Stimulated activated CD4-positive, alpha-beta T cell treated with anti-CD3 and anti-CD28 coated beads, Interleukin-4, amount 100 ng/mL, for 48 hours (primary cell): ENCODE measurements at regions not wholly inside any gene's neighbourhood (a gene's known extent, or its start where the extent isn't known, plus 50 kb on each side); places are given as distances from the start of the nearest gene placed in this dataset.
"Not testable (repeated sequence)": the region's sequence is repeated elsewhere in the genome, so short reads cannot be mapped to it uniquely, and the experiment has no call there.

Source experiments
- DNase-seq, 2 donors: peaks; one replicate each; pipeline ENCODE4 v3.0.0-alpha.2; 2020; ENCODE audit warnings: low read depth in 2 of 2

DNA sequence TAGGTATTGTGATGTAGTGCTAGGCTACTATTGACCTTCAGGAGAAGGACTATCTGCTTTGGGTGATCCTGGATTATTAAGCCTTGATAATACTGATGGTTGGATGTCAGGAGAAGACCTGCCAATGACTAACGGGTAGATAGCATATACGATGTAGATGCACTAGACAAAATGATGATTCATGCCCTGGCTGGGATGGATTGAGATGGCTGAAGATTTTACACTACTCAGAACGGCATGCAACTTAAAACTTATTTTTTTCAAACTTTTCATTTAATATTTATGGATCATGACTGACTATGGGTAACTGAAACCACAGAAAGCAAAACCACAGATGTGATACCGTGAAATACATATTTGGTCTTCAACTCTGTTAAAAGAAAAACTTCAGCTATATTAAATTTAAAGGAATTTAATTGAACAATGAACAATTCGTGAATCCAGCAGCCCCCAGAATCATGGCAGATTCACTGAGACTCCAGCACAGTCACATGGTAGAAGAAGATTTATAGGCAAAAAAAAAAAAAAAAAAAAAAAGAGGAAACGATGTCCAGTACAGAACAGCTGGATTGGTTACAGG lies 124.6 kb upstream of the CDK13 start:
- DNase-seq = no peak

DNA sequence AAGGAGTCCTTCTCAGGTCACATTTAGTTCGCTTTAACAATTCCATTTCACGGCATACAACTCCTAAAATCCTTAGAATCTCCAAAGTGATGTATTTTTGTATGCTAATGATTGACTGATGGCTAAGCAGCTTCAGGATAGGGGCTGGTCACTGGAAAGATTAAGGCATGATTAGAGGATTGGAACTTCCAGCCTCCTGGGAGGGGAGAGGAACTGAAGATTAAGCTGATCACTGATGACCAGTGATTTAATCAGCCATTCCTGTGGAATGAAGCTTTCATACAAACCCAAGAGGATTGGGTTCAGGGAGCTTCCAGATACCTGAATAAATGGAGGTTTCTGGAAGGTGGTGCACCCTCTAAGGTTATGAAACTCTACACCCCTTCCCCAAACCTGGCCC lies 123.9 kb upstream of the CDK13 start:
- no peak for DNase-seq

GRCh38 chr7:39827571-39827970 lies 122.5 kb upstream of the CDK13 start:
- DNase-seq = no peak

GRCh38 chr7:39829028-39829427 lies 121.0 kb upstream of the CDK13 start:
- DNase-seq = no peak

DNA sequence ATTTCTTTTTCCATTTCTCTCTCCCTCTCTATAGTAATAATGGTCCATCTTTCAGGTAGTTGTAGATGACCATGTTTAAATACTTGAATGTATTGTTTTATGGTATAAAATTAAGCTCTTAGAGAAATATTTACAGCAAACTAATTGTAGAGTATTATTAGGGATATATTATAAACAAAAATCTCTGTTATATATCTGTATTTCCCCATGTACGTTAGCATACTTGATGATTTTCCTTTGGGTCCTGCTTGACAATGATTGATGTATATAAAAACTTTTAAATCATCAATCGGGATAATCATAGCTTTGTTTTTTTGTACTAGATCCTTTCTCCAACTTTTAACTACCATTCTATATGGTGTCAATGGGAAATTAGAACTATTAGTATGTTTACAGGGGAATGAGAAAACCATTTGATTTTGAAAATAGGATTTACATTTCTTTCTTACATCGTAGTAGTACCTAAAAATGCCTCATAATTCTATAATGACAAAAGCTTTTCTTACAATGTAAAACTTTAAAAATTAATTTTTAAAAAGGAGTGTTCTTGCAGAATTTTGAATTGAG lies 117.5 kb upstream of the CDK13 start:
- DNase-seq = no peak

- peak; percentile 34 to 40 for DNase-seq
Measured at GRCh38 chr7:39833180-39833799, 116.8 kb upstream of the CDK13 start.

DNA sequence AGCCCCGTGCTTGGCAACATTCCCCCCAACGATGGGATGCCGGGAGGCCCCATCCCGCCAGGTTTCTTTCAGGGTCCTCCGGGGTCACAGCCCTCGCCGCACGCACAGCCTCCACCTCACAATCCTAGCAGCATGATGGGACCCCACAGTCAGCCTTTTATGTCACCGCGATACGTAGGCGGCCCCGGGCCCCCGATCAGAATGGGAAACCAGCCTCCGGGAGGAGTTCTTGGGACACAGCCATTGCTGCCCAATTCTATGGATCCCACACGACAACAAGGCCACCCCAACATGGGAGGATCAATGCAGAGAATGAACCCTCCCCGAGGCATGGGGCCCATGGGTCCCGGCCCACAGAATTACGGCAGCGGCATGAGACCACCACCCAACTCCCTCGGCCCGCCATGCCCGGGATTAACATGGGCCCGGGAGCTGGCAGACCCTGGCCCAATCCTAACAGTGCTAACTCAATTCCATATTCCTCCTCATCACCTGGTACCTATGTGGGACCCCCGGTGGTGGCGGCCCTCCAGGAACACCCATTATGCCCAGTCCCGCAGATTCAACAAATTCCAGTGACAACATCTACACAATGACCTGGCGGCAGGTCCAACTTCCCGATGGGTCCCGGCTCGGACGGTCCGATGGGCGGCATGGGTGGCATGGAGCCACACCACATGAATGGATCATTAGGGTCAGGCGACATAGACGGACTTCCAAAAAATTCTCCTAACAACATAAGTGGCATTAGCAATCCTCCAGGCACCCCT lies 116.0 kb upstream of the CDK13 start:
- not testable (repeated sequence) for DNase-seq

DNA sequence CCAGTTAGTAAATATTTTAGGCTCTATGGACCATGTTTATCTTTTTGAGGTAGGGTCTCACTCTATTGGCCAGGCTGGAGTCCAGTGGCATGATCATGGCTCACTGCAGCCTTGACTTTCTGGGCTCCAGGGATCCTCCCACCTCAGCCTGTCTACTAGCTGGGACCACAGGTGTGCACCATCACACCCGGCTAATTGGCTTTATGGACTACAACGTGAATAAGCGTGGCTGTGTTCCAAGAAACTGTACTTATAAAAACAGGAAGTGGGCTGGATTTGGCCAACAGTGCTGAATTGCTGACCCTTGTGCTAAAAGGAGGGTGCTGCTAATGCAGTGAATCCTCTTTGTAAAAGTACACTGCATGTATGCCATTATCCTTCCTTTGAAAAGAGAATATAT lies 111.7 kb upstream of the CDK13 start:
- DNase-seq = no peak

GRCh38 chr7:39845006-39845405 lies 105.0 kb upstream of the CDK13 start:
- no peak for DNase-seq

DNA sequence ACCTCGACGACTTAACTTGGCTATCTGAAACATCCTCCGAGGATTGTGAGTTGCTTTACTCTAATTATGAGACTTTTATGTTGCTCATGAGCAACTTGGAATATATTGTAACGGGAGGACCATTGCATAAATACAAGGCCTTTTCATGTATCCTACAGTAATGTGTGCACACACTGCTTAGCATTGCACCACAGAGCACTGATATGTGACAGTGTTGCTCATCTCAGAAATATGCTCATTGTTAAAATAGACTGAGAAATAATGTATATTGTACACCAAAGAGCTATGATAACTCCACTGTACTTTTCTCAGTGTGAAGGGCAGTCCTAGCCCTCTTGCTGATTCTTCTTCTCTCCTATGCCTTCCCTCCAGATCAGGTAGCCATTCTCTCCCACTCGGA lies 102.8 kb upstream of the CDK13 start:
- no peak for DNase-seq

DNA sequence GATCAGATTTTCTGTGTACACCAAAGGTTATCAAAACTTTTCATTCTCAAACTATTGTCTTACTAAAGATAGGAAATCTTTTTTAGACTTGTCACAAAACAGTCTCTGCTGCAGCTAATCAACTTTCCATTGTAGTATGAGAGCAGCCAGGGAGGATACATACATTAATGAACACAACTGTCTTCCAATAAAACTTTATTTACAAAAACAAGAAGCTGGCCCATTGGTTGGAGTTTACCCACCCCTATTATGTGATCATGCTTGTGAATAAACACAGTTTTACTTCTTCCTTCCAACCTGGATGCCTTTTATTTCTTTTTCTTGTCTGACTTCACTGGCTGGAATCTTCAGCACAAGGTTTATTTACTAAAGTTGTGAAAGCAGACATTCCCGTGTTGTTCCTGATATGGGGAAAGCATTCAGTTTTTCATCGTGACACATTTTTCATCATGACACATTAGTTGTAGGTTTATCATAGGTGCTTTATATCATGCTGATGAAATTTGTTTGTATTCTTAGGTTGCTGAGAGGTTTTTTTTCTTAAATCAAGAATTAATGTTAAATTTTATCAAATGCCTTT lies 98.5 kb upstream of the CDK13 start:
- DNase-seq = no peak

DNA sequence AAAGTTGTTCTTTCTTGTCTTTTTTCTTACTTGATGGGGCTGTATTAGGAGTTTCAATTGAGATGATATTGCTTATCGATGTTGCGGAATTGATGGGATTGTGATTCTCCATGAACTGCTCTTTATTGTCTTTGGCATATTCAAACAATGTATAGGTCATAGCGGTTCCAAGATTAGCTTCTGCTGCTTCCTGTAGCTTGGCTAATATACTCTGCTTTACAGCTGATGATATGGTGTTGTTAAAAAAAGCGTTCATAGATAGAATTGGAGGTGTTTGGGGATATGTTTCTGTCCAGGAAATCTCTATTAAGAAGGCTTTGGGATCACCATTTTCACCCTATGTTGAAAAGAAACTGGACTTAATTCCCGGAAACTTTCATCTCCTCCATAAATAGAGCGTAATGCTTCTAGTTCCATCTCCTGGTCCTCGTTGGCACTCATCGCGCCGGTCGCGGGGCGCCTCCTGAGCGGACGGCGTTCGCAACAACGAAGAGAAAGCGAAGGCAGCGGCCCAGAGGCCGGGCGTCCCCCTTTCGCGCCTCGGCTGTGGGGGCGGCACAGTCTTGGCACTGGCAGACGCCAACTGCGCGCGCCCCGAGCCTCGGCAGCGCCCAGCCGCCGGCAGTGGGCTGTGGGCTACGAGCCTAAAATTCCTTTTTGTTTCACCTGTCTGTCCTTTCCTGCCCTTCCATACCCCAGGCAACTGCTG lies 95.3 kb upstream of the CDK13 start:
- DNase-seq = not testable (repeated sequence)

- no peak for DNase-seq
Measured at GRCh38 chr7:39855325-39855674, 94.8 kb upstream of the CDK13 start.

DNA sequence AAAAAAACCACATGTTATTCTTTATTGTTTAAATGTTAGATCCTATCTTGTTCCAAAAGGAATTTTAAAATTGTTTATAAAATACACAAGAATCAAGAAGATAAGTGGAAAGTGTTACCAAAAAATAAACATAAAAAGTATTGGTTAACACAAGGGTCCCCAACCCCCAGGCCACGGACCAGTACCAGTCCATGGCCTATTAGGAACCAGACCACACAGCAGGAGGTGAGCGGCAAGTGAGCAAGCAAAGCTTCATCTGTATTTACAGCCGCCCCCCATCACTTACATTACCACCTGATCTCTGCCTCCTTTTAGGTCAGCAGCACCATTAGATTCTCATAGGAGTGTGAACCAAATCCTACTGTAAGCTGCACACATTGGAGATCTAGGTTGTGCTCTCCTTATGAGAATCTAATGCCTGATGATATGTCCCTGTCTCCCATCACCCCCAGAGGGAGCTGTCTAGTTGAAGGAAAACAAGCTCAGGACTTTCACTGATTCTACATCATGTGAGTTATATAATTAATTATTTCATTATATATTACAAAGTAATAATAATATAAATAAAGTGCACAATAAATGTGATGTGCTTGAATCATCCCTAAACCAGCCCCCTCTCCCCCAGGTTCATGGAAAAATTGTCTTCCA lies 86.3 kb upstream of the CDK13 start:
- not testable (repeated sequence) for DNase-seq

DNA sequence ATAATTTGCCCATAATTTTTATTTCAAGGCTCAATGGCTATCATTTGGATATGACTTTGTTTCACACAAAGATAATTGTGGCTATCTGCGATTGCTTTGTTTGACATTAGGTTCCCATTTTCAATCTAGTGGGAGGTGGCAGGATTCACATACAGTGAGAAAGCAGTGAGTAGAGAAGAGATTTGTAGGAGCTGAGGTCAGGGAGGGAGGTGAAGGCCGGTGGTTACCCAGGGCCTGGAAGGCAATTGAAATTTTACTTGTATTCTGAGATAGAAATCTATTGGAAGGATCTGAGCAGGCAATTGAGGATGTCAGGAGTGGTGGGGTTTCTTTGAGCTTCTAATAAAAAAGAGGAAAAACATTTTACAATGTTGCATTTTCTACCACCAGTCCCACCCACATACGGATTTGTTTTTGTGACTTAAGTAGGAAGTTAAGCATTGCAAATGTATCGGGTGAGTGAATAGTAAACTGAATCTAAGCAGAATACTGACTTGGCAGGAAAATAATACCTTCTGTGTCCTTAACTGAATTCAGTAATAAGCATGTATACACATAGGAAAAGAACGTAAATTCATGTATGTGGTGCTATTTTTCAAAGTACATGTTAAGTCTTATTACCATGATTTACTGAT lies 80.1 kb upstream of the CDK13 start:
- not testable (repeated sequence) for DNase-seq

DNA sequence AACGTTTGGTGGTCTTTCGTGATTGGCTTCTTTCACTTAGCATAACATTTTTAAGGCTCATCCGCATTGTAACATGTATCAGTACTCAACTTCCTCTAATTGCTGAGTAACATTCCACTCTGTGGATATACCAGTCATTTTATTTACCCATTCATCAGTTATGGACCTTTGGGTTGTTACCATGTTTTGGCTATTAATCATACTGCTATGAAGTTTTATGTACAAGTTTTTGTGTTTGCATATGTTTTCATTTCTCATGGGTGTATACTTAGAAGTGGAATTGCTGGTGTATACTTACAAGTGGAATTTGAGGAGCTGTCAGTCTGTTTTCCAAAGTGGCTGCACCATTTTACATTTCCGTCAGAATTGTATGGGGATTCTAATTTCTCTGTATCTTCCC lies 78.4 kb upstream of the CDK13 start:
- DNase-seq = not testable (repeated sequence)

- DNase-seq = no peak
Measured at GRCh38 chr7:39880556-39880955, 69.5 kb upstream of the CDK13 start.

GRCh38 chr7:39882148-39882784 lies 67.8 kb upstream of the CDK13 start:
- no peak for DNase-seq

- no peak for DNase-seq
Measured at GRCh38 chr7:39883812-39884390, 66.2 kb upstream of the CDK13 start.
